Stimulated activated CD4-positive, alpha-beta T cell treated with anti-CD3 and anti-CD28 coated beads, TNF-alpha, amount 100 ng/mL, for 24 hours (primary cell): ENCODE measurements at regions not wholly inside any gene's neighbourhood (a gene's known extent, or its start where the extent isn't known, plus 50 kb on each side); places are given as distances from the start of the nearest gene placed in this dataset.

Source experiments
- DNase-seq, 3 experiments: peaks; one replicate each; pipeline ENCODE4 v3.0.0-alpha.2; 2020; ENCODE audit warnings: low read depth in 3 of 3

GRCh38 chr4:17174751-17175150, 276.3 kb upstream of the LDB2 start:
- no peak for DNase-seq

GRCh38 chr4:17173300-17173699, 274.9 kb upstream of the LDB2 start:
- DNase-seq, result no peak

GRCh38 chr4:17170131-17170530, 271.7 kb upstream of the LDB2 start:
- no peak for DNase-seq

- DNase-seq, result no peak
Observed at GRCh38 chr4:17169699-17170098, 271.3 kb upstream of the LDB2 start.

GRCh38 chr4:17168571-17168970, 270.1 kb upstream of the LDB2 start:
- no peak for DNase-seq

GRCh38 chr4:17166954-17167353, 268.5 kb upstream of the LDB2 start:
- DNase-seq, result no peak

- no peak for DNase-seq
Observed at GRCh38 chr4:17165286-17165685, 266.8 kb upstream of the LDB2 start.

- no peak for DNase-seq
Observed at GRCh38 chr4:17164666-17165065, 266.2 kb upstream of the LDB2 start.

- no peak for DNase-seq
Observed at GRCh38 chr4:17163156-17163771, 264.8 kb upstream of the LDB2 start.

- no peak for DNase-seq
Observed at GRCh38 chr4:17157304-17157703, 258.9 kb upstream of the LDB2 start.

- no peak for DNase-seq
Observed at GRCh38 chr4:17155486-17155885, 257.0 kb upstream of the LDB2 start.

GRCh38 chr4:17153572-17153971, 255.1 kb upstream of the LDB2 start:
- no peak for DNase-seq

- DNase-seq, result no peak
Observed at GRCh38 chr4:17152941-17153540, 254.6 kb upstream of the LDB2 start.

GRCh38 chr4:17142232-17142711, 243.8 kb upstream of the LDB2 start:
- DNase-seq, result no peak

- DNase-seq, result no peak
Observed at GRCh38 chr4:17138847-17139246, 240.4 kb upstream of the LDB2 start.

- DNase-seq, result no peak
Observed at GRCh38 chr4:17134565-17134964, 236.1 kb upstream of the LDB2 start.

GRCh38 chr4:17134100-17134499, 235.7 kb upstream of the LDB2 start:
- no peak for DNase-seq

- DNase-seq, result no peak
Observed at GRCh38 chr4:17132226-17132625, 233.8 kb upstream of the LDB2 start.

- no peak for DNase-seq
Observed at GRCh38 chr4:17128268-17128667, 229.8 kb upstream of the LDB2 start.

GRCh38 chr4:17126321-17126966, 228.0 kb upstream of the LDB2 start:
- DNase-seq, result no peak

GRCh38 chr4:17124767-17125166, 226.3 kb upstream of the LDB2 start:
- no peak for DNase-seq

- no peak for DNase-seq
Observed at GRCh38 chr4:17120761-17121160, 222.3 kb upstream of the LDB2 start.

GRCh38 chr4:17117746-17118145, 219.3 kb upstream of the LDB2 start:
- no peak for DNase-seq
